Endothelial cell (in vitro differentiated cells): ENCODE measurements at regions not wholly inside any gene's neighbourhood (a gene's known extent, or its start where the extent isn't known, plus 50 kb on each side); places are given as distances from the start of the nearest gene placed in this dataset.

ENCODE experiments used
- DNase-seq: peaks from one replicate; pipeline ENCODE4 v3.0.0; 2021; ENCODE audit warnings: low spot score
- H3K27ac Mint-ChIP-seq: one replicate; pipeline ENCODE4 v1.8.0; 2021; ENCODE audit warnings: mixed read lengths, inconsistent platforms; ENCODE audit not compliant: unreplicated experiment
- H3K27me3 Mint-ChIP-seq: one replicate; pipeline ENCODE4 v1.8.0; 2021; ENCODE audit warnings: mild to moderate bottlenecking, moderate library complexity, mixed read lengths, inconsistent platforms; ENCODE audit not compliant: unreplicated experiment
- H3K36me3 Mint-ChIP-seq: one replicate; pipeline ENCODE4 v1.8.0; 2021; ENCODE audit warnings: mild to moderate bottlenecking, low read depth, mixed read lengths, inconsistent platforms; ENCODE audit not compliant: unreplicated experiment
- H3K4me1 Mint-ChIP-seq: one replicate; pipeline ENCODE4 v1.8.0; 2021; ENCODE audit warnings: mild to moderate bottlenecking, mixed read lengths, inconsistent platforms; ENCODE audit not compliant: unreplicated experiment
- H3K4me3 Mint-ChIP-seq: one replicate; pipeline ENCODE4 v1.8.0; 2021; ENCODE audit warnings: mild to moderate bottlenecking, mixed read lengths, inconsistent platforms; ENCODE audit not compliant: unreplicated experiment
- H3K9me3 Mint-ChIP-seq: one replicate; pipeline ENCODE4 v1.8.0; 2021; ENCODE audit warnings: mixed read lengths, inconsistent platforms; ENCODE audit not compliant: unreplicated experiment
- CTCF ChIP-seq: fragments of 200-600 bp; sonication (generic); IDR thresholded peaks from one replicate; pipeline ENCODE4 v1.5.0; 2021; ENCODE audit warnings: antibody characterized with exemption; ENCODE audit not compliant: unreplicated experiment

GRCh38 chr15:70510433-70510832 lies 252.9 kb downstream of the UACA start:
- TF ChIP-seq CTCF = no peak
- Mint-ChIP-seq H3K36me3 (peaks cover 6% of the 10 kb centered on the region), H3K9me3 (peaks cover 6% of the 10 kb centered on the region), H3K4me3 (no peak overlapping the region), H3K27me3 (peaks cover 4% of the 10 kb centered on the region), H3K4me1 (peaks cover 12% of the 10 kb centered on the region), H3K27ac (no peak overlapping the region)
- no peak for DNase-seq

- Mint-ChIP-seq H3K4me3 (no peak overlapping the region), H3K27me3 (peaks cover 4% of the 10 kb centered on the region), H3K36me3 (peaks cover 6% of the 10 kb centered on the region), H3K4me1 (peaks cover 13% of the 10 kb centered on the region), H3K27ac (no peak overlapping the region), H3K9me3 (peaks cover 6% of the 10 kb centered on the region)
- no peak for DNase-seq
- TF ChIP-seq CTCF = no peak
These were observed 253.6 kb downstream of the UACA start for GRCh38 chr15:70509731-70510143.

GRCh38 chr15:70509282-70509662 lies 254.1 kb downstream of the UACA start:
- H3K4me3 Mint-ChIP-seq = no peak overlapping the region
- no peak for DNase-seq
- H3K4me1 Mint-ChIP-seq = peaks cover 18% of the 10 kb centered on the region
- H3K36me3 Mint-ChIP-seq = peaks cover 6% of the 10 kb centered on the region
- H3K27me3 Mint-ChIP-seq = peaks cover 4% of the 10 kb centered on the region
- peaks cover 6% of the 10 kb centered on the region for H3K9me3 Mint-ChIP-seq
- no peak for TF ChIP-seq CTCF
- H3K27ac Mint-ChIP-seq = no peak overlapping the region

- Mint-ChIP-seq H3K9me3 (peaks cover 6% of the 10 kb centered on the region), H3K27ac (peak overlapping the region; percentile 34), H3K4me3 (peak overlapping the region; percentile 26), H3K4me1 (peaks cover 20% of the 10 kb centered on the region), H3K27me3 (peaks cover 4% of the 10 kb centered on the region), H3K36me3 (peaks cover 6% of the 10 kb centered on the region)
- no peak for TF ChIP-seq CTCF
- DNase-seq = no peak
These were observed 254.6 kb downstream of the UACA start for GRCh38 chr15:70508561-70509281.

- peaks cover 4% of the 10 kb centered on the region for H3K27me3 Mint-ChIP-seq
- no peak for DNase-seq
- H3K36me3 Mint-ChIP-seq = peaks cover 6% of the 10 kb centered on the region
- no peak for TF ChIP-seq CTCF
- no peak overlapping the region for H3K4me3 Mint-ChIP-seq
- H3K27ac Mint-ChIP-seq = no peak overlapping the region
- peaks cover 6% of the 10 kb centered on the region for H3K9me3 Mint-ChIP-seq
- peaks cover 28% of the 10 kb centered on the region for H3K4me1 Mint-ChIP-seq
These were observed 255.5 kb downstream of the UACA start for GRCh38 chr15:70507772-70508371.
